ENCODE measurements at regions not wholly inside any gene's neighbourhood (a gene's known extent, or its start where the extent isn't known, plus 50 kb on each side); places are given as distances from the start of the nearest gene placed in this dataset.

GRCh38 chr7:67608806-67609205, 612.2 kb downstream of the TYW1 start:
- no peak overlapping the region for H3K4me2 ChIP-seq (ENCODE audit: low read length)
- H3K9me3 ChIP-seq (ENCODE audit: control insufficient read depth, low read length): no peaks in the 10 kb centered on the region
- no peaks in the 10 kb centered on the region for H3K27me3 ChIP-seq (ENCODE audit: control insufficient read depth, insufficient read depth, low read length)
- H3K4me3 ChIP-seq (ENCODE audit: low read depth, low read length): no peak overlapping the region
- TF ChIP-seq CTCF (IDR thresholded peaks at IDR 0.05): no peak
- H3K79me2 ChIP-seq: no peaks in the 10 kb centered on the region
- no peaks in the 10 kb centered on the region for H3K36me3 ChIP-seq (ENCODE audit: control insufficient read depth, insufficient read depth, low read length)
- no peak overlapping the region for H3K9ac ChIP-seq
- H2AFZ ChIP-seq: no peak overlapping the region
- H3K4me1 ChIP-seq: no peaks in the 10 kb centered on the region
- H3K27ac ChIP-seq: no peak overlapping the region

GRCh38 chr7:67610897-67611296, 614.3 kb downstream of the TYW1 start:
- no peak overlapping the region for H3K4me2 ChIP-seq (ENCODE audit: low read length)
- TF ChIP-seq CTCF (IDR thresholded peaks at IDR 0.05): no peak
- H3K9me3 ChIP-seq (ENCODE audit: control insufficient read depth, low read length): no peaks in the 10 kb centered on the region
- H3K36me3 ChIP-seq (ENCODE audit: control insufficient read depth, insufficient read depth, low read length): no peaks in the 10 kb centered on the region
- H3K4me3 ChIP-seq (ENCODE audit: low read depth, low read length): no peak overlapping the region
- H3K27ac ChIP-seq: no peak overlapping the region
- H3K9ac ChIP-seq: no peak overlapping the region
- H3K79me2 ChIP-seq: no peaks in the 10 kb centered on the region
- no peaks in the 10 kb centered on the region for H3K4me1 ChIP-seq
- no peaks in the 10 kb centered on the region for H3K27me3 ChIP-seq (ENCODE audit: control insufficient read depth, insufficient read depth, low read length)
- H2AFZ ChIP-seq: no peak overlapping the region

- no peaks in the 10 kb centered on the region for H3K36me3 ChIP-seq (ENCODE audit: control insufficient read depth, insufficient read depth, low read length)
- H3K9ac ChIP-seq: no peak overlapping the region
- H3K27ac ChIP-seq: no peak overlapping the region
- H2AFZ ChIP-seq: no peak overlapping the region
- H3K27me3 ChIP-seq (ENCODE audit: control insufficient read depth, insufficient read depth, low read length): no peaks in the 10 kb centered on the region
- no peaks in the 10 kb centered on the region for H3K4me1 ChIP-seq
- H3K79me2 ChIP-seq: no peaks in the 10 kb centered on the region
- no peak overlapping the region for H3K4me2 ChIP-seq (ENCODE audit: low read length)
- H3K9me3 ChIP-seq (ENCODE audit: control insufficient read depth, low read length): no peaks in the 10 kb centered on the region
- no peak overlapping the region for H3K4me3 ChIP-seq (ENCODE audit: low read depth, low read length)
- TF ChIP-seq CTCF (IDR thresholded peaks at IDR 0.05): no peak
Observed at GRCh38 chr7:67614843-67615242, 618.2 kb downstream of the TYW1 start.

GRCh38 chr7:67616517-67616916, 619.9 kb downstream of the TYW1 start:
- H2AFZ ChIP-seq: no peak overlapping the region
- no peaks in the 10 kb centered on the region for H3K9me3 ChIP-seq (ENCODE audit: control insufficient read depth, low read length)
- no peak overlapping the region for H3K9ac ChIP-seq
- no peak overlapping the region for H3K4me3 ChIP-seq (ENCODE audit: low read depth, low read length)
- no peaks in the 10 kb centered on the region for H3K27me3 ChIP-seq (ENCODE audit: control insufficient read depth, insufficient read depth, low read length)
- H3K4me1 ChIP-seq: no peaks in the 10 kb centered on the region
- H3K4me2 ChIP-seq (ENCODE audit: low read length): no peak overlapping the region
- no peak overlapping the region for H3K27ac ChIP-seq
- no peaks in the 10 kb centered on the region for H3K36me3 ChIP-seq (ENCODE audit: control insufficient read depth, insufficient read depth, low read length)
- no peaks in the 10 kb centered on the region for H3K79me2 ChIP-seq
- no peak for TF ChIP-seq CTCF (IDR thresholded peaks at IDR 0.05)

- Histone ChIP-seq H3K79me2 (no peaks in the 10 kb centered on the region), H3K9me3 (ENCODE audit: control insufficient read depth, low read length) (no peaks in the 10 kb centered on the region), H3K9ac (no peak overlapping the region), H2AFZ (no peak overlapping the region), H3K4me3 (ENCODE audit: low read depth, low read length) (no peak overlapping the region), H3K27ac (no peak overlapping the region), H3K4me1 (no peaks in the 10 kb centered on the region), H3K4me2 (ENCODE audit: low read length) (no peak overlapping the region), H3K27me3 (ENCODE audit: control insufficient read depth, insufficient read depth, low read length) (no peaks in the 10 kb centered on the region), H3K36me3 (ENCODE audit: control insufficient read depth, insufficient read depth, low read length) (no peaks in the 10 kb centered on the region)
- no peak for TF ChIP-seq CTCF (IDR thresholded peaks at IDR 0.05)
Observed at GRCh38 chr7:67618556-67619162, 622.0 kb downstream of the TYW1 start.
